T-helper 2 cell (primary cell): ENCODE measurements at regions not wholly inside any gene's neighbourhood (a gene's known extent, or its start where the extent isn't known, plus 50 kb on each side); places are given as distances from the start of the nearest gene placed in this dataset.
"Not testable (repeated sequence)": the region's sequence is repeated elsewhere in the genome, so short reads cannot be mapped to it uniquely, and the experiment has no call there.

Experiments
- DNase-seq, 5 experiments: peaks; one replicate each; pipeline versions ENCODE4 v3.0.0 to v3.0.0-alpha.2; 2012 to 2022

GRCh38 chr3:178325330-178325729, 210.9 kb upstream of the KCNMB2 start:
- DNase-seq, result no peak

GRCh38 chr3:178329936-178330335, 206.3 kb upstream of the KCNMB2 start:
- DNase-seq, result no peak

GRCh38 chr3:178334239-178334638, 202.0 kb upstream of the KCNMB2 start:
- no peak for DNase-seq

- peak in 1 of 5 experiments; percentile 65 for DNase-seq
Measured at GRCh38 chr3:178336336-178336735, 199.9 kb upstream of the KCNMB2 start.

GRCh38 chr3:178340506-178340905, 195.7 kb upstream of the KCNMB2 start:
- no peak for DNase-seq

GRCh38 chr3:178341636-178342035, 194.6 kb upstream of the KCNMB2 start:
- no peak for DNase-seq

GRCh38 chr3:178342111-178342510, 194.1 kb upstream of the KCNMB2 start:
- DNase-seq, result no peak

- no peak for DNase-seq
Measured at GRCh38 chr3:178343433-178344038, 192.7 kb upstream of the KCNMB2 start.

GRCh38 chr3:178345944-178346343, 190.3 kb upstream of the KCNMB2 start:
- DNase-seq, result no peak

- DNase-seq, result peak in 2 of 5 experiments; percentile 7 to 49
Measured at GRCh38 chr3:178348561-178349217, 187.5 kb upstream of the KCNMB2 start.

- DNase-seq, result not testable (repeated sequence)
Measured at GRCh38 chr3:178349218-178349596, 187.0 kb upstream of the KCNMB2 start.

GRCh38 chr3:178350763-178351162, 185.5 kb upstream of the KCNMB2 start:
- no peak for DNase-seq

GRCh38 chr3:178352326-178353005, 183.8 kb upstream of the KCNMB2 start:
- no peak for DNase-seq

- DNase-seq, result no peak
Measured at GRCh38 chr3:178353006-178353694, 183.1 kb upstream of the KCNMB2 start.

- DNase-seq, result no peak
Measured at GRCh38 chr3:178359728-178360127, 176.5 kb upstream of the KCNMB2 start.

GRCh38 chr3:178363048-178363447, 173.2 kb upstream of the KCNMB2 start:
- DNase-seq, result not testable (repeated sequence)

GRCh38 chr3:178367817-178368617, 168.2 kb upstream of the KCNMB2 start:
- no peak for DNase-seq

GRCh38 chr3:178369006-178369405, 167.2 kb upstream of the KCNMB2 start:
- no peak for DNase-seq

GRCh38 chr3:178369811-178370210, 166.4 kb upstream of the KCNMB2 start:
- DNase-seq, result no peak

GRCh38 chr3:178370387-178370786, 165.8 kb upstream of the KCNMB2 start:
- no peak for DNase-seq

- no peak for DNase-seq
Measured at GRCh38 chr3:178381555-178381954, 154.7 kb upstream of the KCNMB2 start.

GRCh38 chr3:178381971-178382448, 154.2 kb upstream of the KCNMB2 start:
- no peak for DNase-seq
